ENCODE measurements at regions not wholly inside any gene's neighbourhood (a gene's known extent, or its start where the extent isn't known, plus 50 kb on each side); places are given as distances from the start of the nearest gene placed in this dataset.

- DNase-seq: no peak
Measured at GRCh38 chr6:94050515-94050914, 631.2 kb upstream of the EPHA7 start.

- no peak for DNase-seq
Measured at GRCh38 chr6:94049001-94049400, 629.6 kb upstream of the EPHA7 start.

- DNase-seq: no peak
Measured at GRCh38 chr6:94045099-94045829, 625.9 kb upstream of the EPHA7 start.

GRCh38 chr6:94041945-94042709 is 622.8 kb upstream of the EPHA7 start:
- no peak for DNase-seq

GRCh38 chr6:94036024-94036423 is 616.7 kb upstream of the EPHA7 start:
- no peak for DNase-seq

GRCh38 chr6:94027374-94027773 is 608.0 kb upstream of the EPHA7 start:
- DNase-seq: no peak

- DNase-seq: no peak
Measured at GRCh38 chr6:94026575-94026974, 607.2 kb upstream of the EPHA7 start.

GRCh38 chr6:94005835-94006234 is 586.5 kb upstream of the EPHA7 start:
- no peak for DNase-seq

GRCh38 chr6:93992976-93993375 is 573.6 kb upstream of the EPHA7 start:
- DNase-seq: no peak

- no peak for DNase-seq
Measured at GRCh38 chr6:93989630-93990029, 570.3 kb upstream of the EPHA7 start.

GRCh38 chr6:93985953-93986352 is 566.6 kb upstream of the EPHA7 start:
- no peak for DNase-seq

- no peak for DNase-seq
Measured at GRCh38 chr6:93975159-93975558, 555.8 kb upstream of the EPHA7 start.

GRCh38 chr6:93974332-93974731 is 555.0 kb upstream of the EPHA7 start:
- DNase-seq: no peak

- DNase-seq: no peak
Measured at GRCh38 chr6:93972791-93973190, 553.4 kb upstream of the EPHA7 start.

GRCh38 chr6:93970684-93971083 is 551.3 kb upstream of the EPHA7 start:
- DNase-seq: no peak

- DNase-seq: no peak
Measured at GRCh38 chr6:93968126-93968525, 548.8 kb upstream of the EPHA7 start.

GRCh38 chr6:93964926-93965325 is 545.6 kb upstream of the EPHA7 start:
- no peak for DNase-seq

GRCh38 chr6:93964321-93964720 is 545.0 kb upstream of the EPHA7 start:
- DNase-seq: no peak

GRCh38 chr6:93962566-93962965 is 543.2 kb upstream of the EPHA7 start:
- no peak for DNase-seq

- no peak for DNase-seq
Measured at GRCh38 chr6:93954584-93954983, 535.2 kb upstream of the EPHA7 start.

GRCh38 chr6:93943661-93944060 is 524.3 kb upstream of the EPHA7 start:
- DNase-seq: no peak

- DNase-seq: no peak
Measured at GRCh38 chr6:93940381-93940780, 521.0 kb upstream of the EPHA7 start.

GRCh38 chr6:93932175-93932574 is 512.8 kb upstream of the EPHA7 start:
- no peak for DNase-seq

GRCh38 chr6:93927731-93928130 is 508.4 kb upstream of the EPHA7 start:
- no peak for DNase-seq

- DNase-seq: no peak
Measured at GRCh38 chr6:93919365-93919764, 500.0 kb upstream of the EPHA7 start.

All from CD4-positive, alpha-beta T cell treated with Interleukin-17A for 1 hour (primary cell).